ENCODE measurements at regions not wholly inside any gene's neighbourhood (a gene's known extent, or its start where the extent isn't known, plus 50 kb on each side); places are given as distances from the start of the nearest gene placed in this dataset.
"Not testable (repeated sequence)": the region's sequence is repeated elsewhere in the genome, so short reads cannot be mapped to it uniquely, and the experiment has no call there.

- H3K27me3 Mint-ChIP-seq: peaks cover 14% of the 10 kb centered on the region
Measured at GRCh38 chr12:127107744-127108143, 1159.2 kb upstream of the TMEM132C start.

DNA sequence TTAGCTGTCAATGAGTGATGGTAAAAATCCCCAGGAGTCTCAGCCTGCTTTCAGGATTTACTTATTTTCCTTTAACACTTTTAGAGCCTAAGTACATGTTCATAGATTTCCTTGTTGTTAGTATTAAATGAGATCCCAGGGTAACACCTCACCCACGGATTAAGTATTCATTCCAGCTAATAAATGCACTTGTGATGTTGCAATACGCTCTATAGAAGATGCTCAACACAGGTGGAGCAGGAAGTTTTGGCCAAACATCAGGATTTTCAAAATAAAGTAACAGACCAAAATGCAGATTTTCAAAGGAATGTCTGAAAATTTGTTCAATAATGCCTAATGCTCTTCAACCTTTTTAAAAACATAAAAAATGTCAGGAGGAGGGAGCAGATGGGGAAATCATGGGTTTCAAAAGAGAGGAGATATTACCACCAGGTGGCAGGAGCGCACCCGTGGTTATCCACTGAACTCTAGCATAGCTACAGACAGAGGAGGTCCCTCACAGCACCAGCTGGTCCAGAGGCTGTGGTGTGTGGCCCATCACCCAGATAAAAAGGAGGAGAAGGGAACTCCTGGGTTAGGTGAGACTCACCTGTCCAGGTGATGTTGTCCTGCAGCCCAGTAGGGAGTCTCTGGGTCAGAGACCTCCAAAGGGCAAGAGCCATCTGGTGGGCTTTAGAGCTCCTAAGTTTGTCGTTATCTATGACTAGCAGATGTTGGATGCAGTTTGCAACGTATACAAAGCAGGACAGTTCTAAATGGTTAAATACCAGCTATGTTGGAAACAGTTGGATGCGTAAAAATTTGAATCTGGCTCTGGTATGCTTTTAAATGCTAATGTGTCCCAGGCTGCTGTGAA, 1158.4 kb upstream of the TMEM132C start:
- H3K9me3 Mint-ChIP-seq (ENCODE audit: low read depth): no peaks in the 10 kb centered on the region
- H3K27me3 Mint-ChIP-seq: peaks cover 14% of the 10 kb centered on the region
- no peak overlapping the region for H3K27ac Mint-ChIP-seq
- H3K4me1 Mint-ChIP-seq (ENCODE audit: low read depth): no peaks in the 10 kb centered on the region
- no peaks in the 10 kb centered on the region for H3K36me3 Mint-ChIP-seq
- no peak overlapping the region for H3K4me3 Mint-ChIP-seq

More at GRCh38 chr12:127107744-127108143, 1159.2 kb upstream of the TMEM132C start:
- Mint-ChIP-seq H3K4me3 (no peak overlapping the region), H3K4me1 (ENCODE audit: low read depth) (no peaks in the 10 kb centered on the region), H3K36me3 (no peaks in the 10 kb centered on the region), H3K9me3 (ENCODE audit: low read depth) (no peaks in the 10 kb centered on the region), H3K27ac (no peak overlapping the region)

DNA sequence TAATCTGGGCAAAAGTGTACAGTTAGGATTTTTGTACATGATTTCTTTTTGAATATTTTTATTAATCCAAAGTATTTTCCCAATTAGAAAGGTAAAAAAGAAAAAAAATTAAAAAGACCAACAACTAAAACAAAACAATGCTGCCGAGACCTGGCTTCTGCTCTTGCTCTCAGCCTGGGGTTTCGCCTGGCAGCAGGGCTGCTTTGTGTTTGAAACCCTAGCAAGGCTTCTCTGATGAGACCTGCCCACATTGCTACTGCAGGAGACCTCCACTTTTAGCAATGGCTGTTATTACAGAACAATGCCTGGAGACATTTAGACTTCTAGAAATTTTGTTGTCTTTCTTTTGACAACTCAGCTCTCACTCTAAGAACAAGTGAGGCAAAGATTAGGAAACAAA, 1153.0 kb upstream of the TMEM132C start:
- H3K27me3 Mint-ChIP-seq: peaks cover 8% of the 10 kb centered on the region
- H3K36me3 Mint-ChIP-seq: no peaks in the 10 kb centered on the region
- no peak overlapping the region for H3K27ac Mint-ChIP-seq
- H3K4me3 Mint-ChIP-seq: no peak overlapping the region
- no peaks in the 10 kb centered on the region for H3K4me1 Mint-ChIP-seq (ENCODE audit: low read depth)
- no peaks in the 10 kb centered on the region for H3K9me3 Mint-ChIP-seq (ENCODE audit: low read depth)

- Mint-ChIP-seq H3K36me3 (no peaks in the 10 kb centered on the region), H3K4me3 (no peak overlapping the region), H3K9me3 (ENCODE audit: low read depth) (no peaks in the 10 kb centered on the region), H3K27me3 (peaks cover 3% of the 10 kb centered on the region), H3K27ac (no peak overlapping the region), H3K4me1 (ENCODE audit: low read depth) (no peaks in the 10 kb centered on the region)
Measured at GRCh38 chr12:127115468-127116035, 1151.4 kb upstream of the TMEM132C start.

- H3K4me3 Mint-ChIP-seq: no peak overlapping the region
- H3K27ac Mint-ChIP-seq: no peak overlapping the region
- no peaks in the 10 kb centered on the region for H3K4me1 Mint-ChIP-seq (ENCODE audit: low read depth)
- H3K36me3 Mint-ChIP-seq: no peaks in the 10 kb centered on the region
- H3K9me3 Mint-ChIP-seq (ENCODE audit: low read depth): no peaks in the 10 kb centered on the region
- H3K27me3 Mint-ChIP-seq: peaks cover 7% of the 10 kb centered on the region
Measured at GRCh38 chr12:127118251-127118650, 1148.7 kb upstream of the TMEM132C start.

- peaks cover 7% of the 10 kb centered on the region for H3K27me3 Mint-ChIP-seq
- no peak overlapping the region for H3K27ac Mint-ChIP-seq
- no peaks in the 10 kb centered on the region for H3K4me1 Mint-ChIP-seq (ENCODE audit: low read depth)
- H3K36me3 Mint-ChIP-seq: no peaks in the 10 kb centered on the region
- no peak overlapping the region for H3K4me3 Mint-ChIP-seq
- H3K9me3 Mint-ChIP-seq (ENCODE audit: low read depth): no peaks in the 10 kb centered on the region
Measured at GRCh38 chr12:127119600-127120140, 1147.3 kb upstream of the TMEM132C start.

DNA sequence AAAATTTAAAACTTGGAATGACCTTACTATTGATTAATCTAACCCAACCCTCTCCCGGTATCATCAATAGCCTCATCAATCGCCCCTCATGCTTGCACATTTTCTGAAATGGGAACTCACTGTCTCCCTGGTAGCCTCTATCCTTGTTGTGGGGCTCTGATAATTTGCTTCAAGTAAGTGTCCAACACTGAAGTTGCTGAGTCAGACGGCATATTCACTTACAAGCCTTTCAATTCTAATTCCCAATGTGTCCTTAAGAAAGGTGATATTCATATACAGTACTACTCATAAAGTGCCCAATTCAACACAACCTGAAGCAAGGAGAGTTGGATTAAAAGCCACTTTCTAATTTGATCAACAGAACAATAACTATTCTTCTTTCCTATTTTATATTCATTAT, 1146.1 kb upstream of the TMEM132C start:
- no peaks in the 10 kb centered on the region for H3K36me3 Mint-ChIP-seq
- no peaks in the 10 kb centered on the region for H3K9me3 Mint-ChIP-seq (ENCODE audit: low read depth)
- H3K27ac Mint-ChIP-seq: no peak overlapping the region
- H3K4me3 Mint-ChIP-seq: no peak overlapping the region
- peaks cover 7% of the 10 kb centered on the region for H3K27me3 Mint-ChIP-seq
- H3K4me1 Mint-ChIP-seq (ENCODE audit: low read depth): no peaks in the 10 kb centered on the region

DNA sequence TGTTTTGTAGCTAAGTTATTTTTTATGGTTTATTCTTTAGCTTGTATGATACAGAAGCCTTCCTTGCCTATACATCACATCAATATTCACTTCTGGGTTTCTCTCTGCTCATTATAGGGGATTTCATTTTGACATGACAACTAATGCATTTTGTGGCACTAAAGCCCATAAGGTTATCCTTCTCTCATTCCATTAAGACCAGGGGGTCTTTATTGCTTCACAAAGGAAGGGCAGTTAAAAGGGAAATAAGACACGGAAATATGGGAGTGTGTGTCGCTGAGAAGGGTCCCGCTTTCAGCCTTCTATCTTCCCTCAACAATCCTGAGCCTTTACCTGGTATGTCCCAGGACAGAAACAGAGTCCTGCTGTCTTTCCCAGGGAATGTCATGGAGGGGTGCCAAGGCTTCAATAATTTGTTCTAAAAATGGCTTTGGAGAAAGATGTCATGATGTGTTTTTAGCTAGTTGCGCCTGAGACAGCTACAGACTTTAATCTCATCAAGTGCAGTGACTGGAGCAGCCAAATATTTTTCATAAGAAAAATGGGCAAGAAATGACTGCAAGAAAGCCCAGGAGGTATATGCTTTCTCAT, 1145.4 kb upstream of the TMEM132C start:
- Mint-ChIP-seq H3K4me3 (no peak overlapping the region), H3K36me3 (no peaks in the 10 kb centered on the region), H3K27ac (no peak overlapping the region)

GRCh38 chr12:127125607-127126259, 1141.2 kb upstream of the TMEM132C start:
- H3K9me3 Mint-ChIP-seq (ENCODE audit: low read depth): no peaks in the 10 kb centered on the region
- peaks cover 14% of the 10 kb centered on the region for H3K27me3 Mint-ChIP-seq
- no peak overlapping the region for H3K27ac Mint-ChIP-seq
- no peaks in the 10 kb centered on the region for H3K36me3 Mint-ChIP-seq
- H3K4me1 Mint-ChIP-seq (ENCODE audit: low read depth): no peaks in the 10 kb centered on the region
- H3K4me3 Mint-ChIP-seq: no peak overlapping the region

More for the DNA sequence above, 1145.4 kb upstream of the TMEM132C start:
- Mint-ChIP-seq H3K27me3 (peaks cover 7% of the 10 kb centered on the region), H3K9me3 (ENCODE audit: low read depth) (no peaks in the 10 kb centered on the region), H3K4me1 (ENCODE audit: low read depth) (no peaks in the 10 kb centered on the region)

DNA sequence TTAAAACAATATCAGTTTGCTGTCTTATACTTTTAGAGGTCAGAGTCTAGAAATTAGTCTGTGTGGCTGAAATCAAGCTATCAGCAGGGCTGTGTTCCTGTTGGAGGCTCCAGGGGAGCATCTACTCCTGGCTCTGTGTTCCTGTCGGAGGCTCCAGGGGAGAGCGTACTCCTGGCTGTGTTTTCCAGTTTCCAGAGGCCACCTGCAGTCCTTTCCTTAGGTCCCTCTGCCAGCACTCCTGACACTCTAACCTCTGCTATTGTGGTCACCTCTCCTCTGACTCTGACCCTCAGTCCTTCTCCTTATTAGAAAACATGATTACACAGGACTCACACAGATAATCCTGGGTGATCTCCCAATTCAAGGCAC, 1140.7 kb upstream of the TMEM132C start:
- H3K27me3 Mint-ChIP-seq: peaks cover 15% of the 10 kb centered on the region
- no peaks in the 10 kb centered on the region for H3K9me3 Mint-ChIP-seq (ENCODE audit: low read depth)
- H3K4me1 Mint-ChIP-seq (ENCODE audit: low read depth): no peaks in the 10 kb centered on the region
- no peak overlapping the region for H3K4me3 Mint-ChIP-seq
- no peaks in the 10 kb centered on the region for H3K36me3 Mint-ChIP-seq
- no peak overlapping the region for H3K27ac Mint-ChIP-seq

DNA sequence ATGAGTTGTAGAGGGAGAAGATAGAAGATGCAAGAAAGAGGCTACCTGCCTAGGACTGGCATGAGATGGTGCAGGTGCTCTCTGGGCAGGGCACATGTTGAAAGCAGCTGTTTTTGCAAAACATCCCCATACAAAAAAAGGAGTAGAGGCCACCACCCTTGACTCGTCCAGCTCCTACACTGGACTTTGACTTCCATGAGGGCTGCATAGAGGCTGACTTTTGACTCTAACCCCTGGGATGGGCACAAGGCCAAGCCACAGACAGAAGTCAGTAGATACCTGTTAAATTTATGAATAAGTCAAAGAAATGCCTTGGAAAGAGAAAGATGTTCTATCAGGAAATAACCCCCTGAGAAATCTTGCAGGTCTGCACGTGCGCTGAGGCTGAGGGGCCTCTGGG, 1139.1 kb upstream of the TMEM132C start:
- Mint-ChIP-seq H3K27me3 (peaks cover 15% of the 10 kb centered on the region), H3K9me3 (ENCODE audit: low read depth) (no peaks in the 10 kb centered on the region), H3K4me3 (no peak overlapping the region), H3K27ac (no peak overlapping the region), H3K36me3 (no peaks in the 10 kb centered on the region), H3K4me1 (ENCODE audit: low read depth) (no peaks in the 10 kb centered on the region)

- no peaks in the 10 kb centered on the region for H3K9me3 Mint-ChIP-seq (ENCODE audit: low read depth)
- peaks cover 15% of the 10 kb centered on the region for H3K27me3 Mint-ChIP-seq
- H3K27ac Mint-ChIP-seq: no peak overlapping the region
- H3K4me3 Mint-ChIP-seq: no peak overlapping the region
- no peaks in the 10 kb centered on the region for H3K4me1 Mint-ChIP-seq (ENCODE audit: low read depth)
- H3K36me3 Mint-ChIP-seq: no peaks in the 10 kb centered on the region
Measured at GRCh38 chr12:127130506-127131124, 1136.4 kb upstream of the TMEM132C start.

DNA sequence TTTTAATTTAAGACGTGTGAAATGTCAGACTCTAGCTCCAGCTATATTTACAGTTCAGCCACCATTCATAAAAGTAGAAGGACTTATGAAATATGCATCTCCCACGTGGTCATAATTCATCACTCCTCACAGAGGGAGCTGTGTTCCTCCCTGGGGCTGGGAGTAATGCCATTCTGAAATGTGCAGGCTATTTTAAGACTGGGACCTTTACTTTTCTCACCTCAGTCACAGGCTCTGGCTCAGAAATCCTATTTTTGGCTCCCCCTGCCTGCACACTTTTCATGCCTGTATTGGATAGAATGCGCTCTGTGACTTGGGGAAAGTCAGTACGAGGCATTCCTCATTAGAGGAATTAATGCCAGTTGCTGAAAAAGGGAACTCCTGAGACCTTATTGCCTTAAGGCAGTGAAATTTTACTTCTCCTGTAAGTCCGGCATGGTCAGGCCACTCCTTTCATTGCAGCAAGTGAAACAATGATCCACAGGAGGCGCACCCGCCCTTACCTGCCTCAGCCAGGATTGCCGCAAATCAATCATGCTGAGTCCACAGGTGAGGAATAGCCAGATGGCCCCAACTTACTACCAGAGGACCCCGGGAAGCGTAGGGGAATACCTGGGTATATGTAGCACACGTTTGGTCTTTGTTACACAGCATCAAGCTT, 1133.2 kb upstream of the TMEM132C start:
- Mint-ChIP-seq H3K36me3 (no peaks in the 10 kb centered on the region), H3K27ac (no peak overlapping the region), H3K4me3 (no peak overlapping the region), H3K4me1 (ENCODE audit: low read depth) (no peaks in the 10 kb centered on the region), H3K27me3 (peaks cover 13% of the 10 kb centered on the region), H3K9me3 (ENCODE audit: low read depth) (no peaks in the 10 kb centered on the region)

DNA sequence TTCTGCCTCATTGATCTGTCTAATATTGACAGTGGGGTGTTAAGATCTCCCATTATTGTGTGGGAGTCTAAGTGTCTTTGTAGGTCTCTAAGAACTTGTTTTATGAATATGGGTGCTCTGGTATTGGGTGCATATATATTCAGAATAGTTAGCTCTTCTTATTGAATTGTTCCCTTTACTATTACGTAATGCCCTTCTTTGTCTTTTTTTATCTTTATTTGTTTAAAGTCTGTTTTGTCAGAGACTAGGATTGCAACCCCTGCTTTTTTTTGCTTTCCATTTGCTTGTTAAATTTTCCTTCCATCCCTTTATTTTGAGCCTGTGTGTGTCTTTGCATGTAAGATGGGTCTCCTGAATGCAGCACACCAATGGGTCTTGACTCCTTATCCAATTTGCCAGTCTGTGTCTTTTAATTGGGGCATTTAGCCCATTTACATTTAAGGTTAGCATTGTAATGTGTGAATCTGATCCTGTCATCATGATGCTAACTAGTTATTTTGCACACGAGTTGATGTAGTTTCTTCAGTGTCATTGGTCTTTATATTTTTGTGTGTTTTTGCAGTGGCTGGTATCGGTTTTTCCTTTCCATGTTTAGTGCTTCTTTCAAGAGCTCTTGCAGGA, 1126.0 kb upstream of the TMEM132C start:
- not testable (repeated sequence) for H3K4me1 Mint-ChIP-seq (ENCODE audit: low read depth); H3K27me3 Mint-ChIP-seq; H3K9me3 Mint-ChIP-seq (ENCODE audit: low read depth); H3K4me3 Mint-ChIP-seq; H3K36me3 Mint-ChIP-seq; H3K27ac Mint-ChIP-seq
